ENCODE measurements at regions not wholly inside any gene's neighbourhood (a gene's known extent, or its start where the extent isn't known, plus 50 kb on each side); places are given as distances from the start of the nearest gene placed in this dataset.

GRCh38 chrX:115957862-115958490, 212.6 kb upstream of the AGTR2 start:
- TF ChIP-seq, protein P1, sequence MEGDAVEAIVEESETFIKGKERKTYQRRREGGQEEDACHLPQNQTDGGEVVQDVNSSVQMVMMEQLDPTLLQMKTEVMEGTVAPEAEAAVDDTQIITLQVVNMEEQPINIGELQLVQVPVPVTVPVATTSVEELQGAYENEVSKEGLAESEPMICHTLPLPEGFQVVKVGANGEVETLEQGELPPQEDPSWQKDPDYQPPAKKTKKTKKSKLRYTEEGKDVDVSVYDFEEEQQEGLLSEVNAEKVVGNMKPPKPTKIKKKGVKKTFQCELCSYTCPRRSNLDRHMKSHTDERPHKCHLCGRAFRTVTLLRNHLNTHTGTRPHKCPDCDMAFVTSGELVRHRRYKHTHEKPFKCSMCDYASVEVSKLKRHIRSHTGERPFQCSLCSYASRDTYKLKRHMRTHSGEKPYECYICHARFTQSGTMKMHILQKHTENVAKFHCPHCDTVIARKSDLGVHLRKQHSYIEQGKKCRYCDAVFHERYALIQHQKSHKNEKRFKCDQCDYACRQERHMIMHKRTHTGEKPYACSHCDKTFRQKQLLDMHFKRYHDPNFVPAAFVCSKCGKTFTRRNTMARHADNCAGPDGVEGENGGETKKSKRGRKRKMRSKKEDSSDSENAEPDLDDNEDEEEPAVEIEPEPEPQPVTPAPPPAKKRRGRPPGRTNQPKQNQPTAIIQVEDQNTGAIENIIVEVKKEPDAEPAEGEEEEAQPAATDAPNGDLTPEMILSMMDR (IDR thresholded peaks at IDR 0.05; ENCODE audit: low read depth, low read length): no peak
- DNase-seq (ENCODE audit: low read depth in 2 of 2): no peak
- no peak overlapping the region for H3K4me3 ChIP-seq (replicated peaks in 1 of 2; ENCODE audit: low read depth in 2 of 2, low read length in 2 of 2)

DNA sequence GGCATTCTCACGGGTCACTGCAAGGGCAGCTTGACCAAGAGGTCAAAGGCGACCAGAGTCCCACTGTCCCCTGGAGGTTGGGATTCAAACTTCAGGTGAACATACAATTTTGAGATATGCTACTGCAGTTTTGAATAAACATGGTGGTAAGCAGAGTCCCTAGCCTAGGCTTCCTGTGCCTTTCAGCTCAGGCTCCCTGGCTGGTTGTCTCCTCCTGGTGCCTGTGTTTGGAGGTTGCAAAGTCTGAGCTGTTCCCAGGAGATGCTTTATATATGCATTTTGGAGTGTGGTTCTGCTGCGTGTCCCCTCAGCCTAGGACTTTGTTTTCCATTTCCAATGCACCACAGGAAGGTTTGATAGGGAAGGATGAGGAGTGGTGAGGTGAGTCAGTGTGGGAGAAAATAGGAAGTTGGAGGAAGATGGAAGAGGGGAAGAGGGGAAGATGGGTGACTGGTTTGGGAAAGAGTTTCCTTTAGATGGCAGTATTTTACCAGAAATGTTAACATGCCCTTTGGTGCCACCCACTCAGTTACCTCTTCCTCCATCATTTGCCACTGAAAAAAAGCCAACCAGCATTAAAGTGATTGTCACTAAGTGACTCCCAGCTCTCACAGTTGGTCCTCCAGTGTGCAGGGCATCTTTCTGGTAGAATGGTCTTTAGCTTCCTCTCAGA, 211.7 kb upstream of the AGTR2 start:
- no peak for DNase-seq (ENCODE audit: low read depth in 2 of 2)
- no peak overlapping the region for H3K4me3 ChIP-seq (replicated peaks in 1 of 2; ENCODE audit: low read depth in 2 of 2, low read length in 2 of 2)
- TF ChIP-seq, protein P1 (IDR thresholded peaks at IDR 0.05; ENCODE audit: low read depth, low read length): no peak

- TF ChIP-seq, protein P1 (IDR thresholded peaks at IDR 0.05; ENCODE audit: low read depth, low read length): no peak
- peak in 1 of 2 donors; percentile 10 for DNase-seq (ENCODE audit: low read depth in 2 of 2)
- H3K4me3 ChIP-seq (replicated peaks in 1 of 2; ENCODE audit: low read depth in 2 of 2, low read length in 2 of 2): no peak overlapping the region
Measured at GRCh38 chrX:115960440-115961084, 210.0 kb upstream of the AGTR2 start.

DNA sequence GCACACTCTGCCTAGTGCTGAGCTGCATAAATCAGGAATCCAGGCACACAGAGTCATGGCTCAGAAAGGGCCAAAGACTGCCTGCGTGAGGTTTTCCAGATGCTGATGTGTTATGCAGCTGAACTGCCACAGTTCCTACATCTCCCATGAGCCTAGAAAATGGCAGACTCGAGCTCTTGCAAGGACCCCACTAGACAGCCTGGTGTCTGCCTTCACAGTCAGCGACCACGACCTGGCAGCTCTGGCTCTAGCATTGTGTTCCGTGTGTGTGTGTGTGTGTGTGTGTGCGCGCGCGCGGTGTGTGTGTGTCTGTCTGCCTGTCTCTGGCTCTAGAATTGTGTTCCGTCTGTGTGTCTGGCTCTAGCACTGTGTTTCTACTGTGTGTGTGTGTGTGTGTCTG, 203.6 kb upstream of the AGTR2 start:
- TF ChIP-seq, protein P1 (IDR thresholded peaks at IDR 0.05; ENCODE audit: low read depth, low read length): no peak
- peak in 1 of 2 donors; percentile 23 for DNase-seq (ENCODE audit: low read depth in 2 of 2)
- H3K4me3 ChIP-seq (replicated peaks in 1 of 2; ENCODE audit: low read depth in 2 of 2, low read length in 2 of 2): no peak overlapping the region

DNA sequence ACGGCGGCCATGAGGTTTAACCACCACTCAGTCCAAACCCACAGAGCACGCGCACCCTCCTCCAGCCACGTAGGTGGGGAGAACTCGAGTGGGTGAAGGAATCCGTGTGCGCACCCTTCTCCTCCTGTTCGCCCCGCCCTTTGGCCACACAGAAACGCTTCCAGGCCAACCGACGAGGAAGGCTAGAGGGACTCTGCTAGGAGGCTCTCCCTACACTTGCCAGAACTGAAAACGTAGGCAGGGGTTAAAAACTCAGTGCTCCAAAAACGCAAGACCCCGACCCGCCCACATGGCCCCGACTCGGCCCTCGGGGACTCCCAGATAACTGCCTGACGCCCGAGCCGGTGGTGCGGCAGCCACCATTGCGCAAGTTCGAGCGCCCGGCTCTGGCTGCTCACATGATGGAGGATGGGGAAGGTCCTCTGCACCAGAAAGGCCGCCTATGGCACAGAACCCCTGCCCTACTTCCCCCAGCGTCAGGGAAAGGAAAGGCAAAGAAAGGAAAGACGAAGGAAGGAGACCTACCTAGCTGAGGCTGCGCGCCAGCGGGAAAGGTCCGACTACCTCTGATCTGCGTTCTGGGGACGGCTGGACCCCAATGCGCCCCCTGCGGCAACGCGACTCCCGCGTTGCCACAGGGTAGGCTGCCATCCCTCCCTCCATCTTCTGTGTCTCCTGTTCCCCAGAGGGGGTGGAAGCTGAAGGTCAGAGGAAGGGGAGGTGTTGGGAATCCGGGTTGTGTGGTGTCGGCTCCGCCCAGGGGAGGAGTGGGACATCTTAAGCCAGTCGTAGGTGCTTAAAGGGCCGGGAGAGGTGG, 201.9 kb upstream of the AGTR2 start:
- peak overlapping the region; percentile 59 to 62 for H3K4me3 ChIP-seq (replicated peaks in 1 of 2; ENCODE audit: low read depth in 2 of 2, low read length in 2 of 2)
- TF ChIP-seq, protein P1 (IDR thresholded peaks at IDR 0.05; ENCODE audit: low read depth, low read length): no peak
- peak; percentile 20 to 76 for DNase-seq (ENCODE audit: low read depth in 2 of 2)

DNA sequence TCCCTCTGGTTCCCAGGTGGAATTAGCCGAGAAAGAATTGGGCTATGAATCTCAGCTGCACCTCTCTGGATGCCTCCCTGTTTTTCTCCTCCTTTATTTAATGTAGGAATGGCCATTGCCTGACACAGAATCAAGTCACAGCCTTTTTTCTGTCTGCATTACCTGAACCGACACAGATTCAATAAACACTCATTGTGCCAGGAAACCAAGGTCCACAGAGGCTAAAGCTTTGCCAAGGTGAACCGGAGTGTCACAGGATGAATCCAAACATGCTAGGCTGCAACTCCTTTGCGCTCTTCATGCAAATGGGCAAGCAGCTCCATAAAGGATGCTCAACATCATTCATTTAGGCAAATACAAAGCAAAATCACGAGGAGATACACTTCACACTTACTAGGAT, 199.8 kb upstream of the AGTR2 start:
- TF ChIP-seq, protein P1 (IDR thresholded peaks at IDR 0.05; ENCODE audit: low read depth, low read length): no peak
- no peak overlapping the region for H3K4me3 ChIP-seq (replicated peaks in 1 of 2; ENCODE audit: low read depth in 2 of 2, low read length in 2 of 2)
- no peak for DNase-seq (ENCODE audit: low read depth in 2 of 2)

Data from cardiac fibroblast (primary cell).